NCI-H1417 treated with DMSO at 0.1 percent for 48 hours (cell line): ENCODE measurements at regions not wholly inside any gene's neighbourhood (a gene's known extent, or its start where the extent isn't known, plus 50 kb on each side); places are given as distances from the start of the nearest gene placed in this dataset.
"Not testable (repeated sequence)": the region's sequence is repeated elsewhere in the genome, so short reads cannot be mapped to it uniquely, and the experiment has no call there.

Experiments used
- DNase-seq: peaks from one replicate; lab custom pipeline; 2025; lab: John Stamatoyannopoulos, UW

DNA sequence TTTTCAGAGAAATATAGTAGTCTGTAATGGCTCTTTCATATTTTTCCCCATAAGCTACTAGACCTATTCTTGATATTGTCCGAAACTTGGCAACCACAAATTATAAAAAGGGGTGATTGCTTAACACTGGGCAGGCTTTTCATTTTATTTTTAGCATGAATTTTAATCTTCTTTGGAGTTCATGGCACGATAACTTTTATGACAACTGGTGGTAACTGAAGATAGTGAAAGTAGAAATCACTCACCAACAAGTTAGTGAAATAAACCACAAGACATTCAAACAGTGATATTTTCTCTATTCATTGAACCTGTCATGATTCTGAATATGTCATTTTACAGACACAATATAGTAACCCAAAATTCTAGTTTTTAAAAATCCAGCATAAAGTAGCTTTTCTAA is 213.9 kb downstream of the PRDM9 start:
- no peak for DNase-seq

- peak; percentile 78 for DNase-seq
Observed at GRCh38 chr5:23727271-23727670, 219.9 kb downstream of the PRDM9 start.

- DNase-seq, result no peak
Observed at GRCh38 chr5:23730023-23730422, 222.6 kb downstream of the PRDM9 start.

DNA sequence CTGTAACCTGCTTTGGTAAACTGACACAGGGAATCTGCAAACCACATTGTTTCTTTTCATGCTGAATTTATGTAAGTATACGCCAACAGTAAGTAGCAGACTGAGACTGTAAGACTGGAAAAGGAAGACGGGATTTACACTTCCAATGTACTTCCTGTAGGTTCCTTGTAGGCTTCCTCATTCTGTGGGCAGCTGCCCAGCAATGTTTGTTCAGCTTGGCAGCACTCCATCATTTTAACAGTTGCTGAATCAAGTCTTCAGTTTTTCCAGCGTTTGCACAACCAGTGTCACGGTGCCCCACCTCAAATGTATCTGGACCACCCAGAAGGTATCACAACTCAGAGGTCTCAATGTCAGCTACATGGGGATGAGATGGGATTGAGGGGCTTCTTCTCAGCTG is 232.6 kb downstream of the PRDM9 start:
- no peak for DNase-seq

GRCh38 chr5:23742701-23743100 is 235.3 kb downstream of the PRDM9 start:
- DNase-seq, result no peak

GRCh38 chr5:23755906-23756305 is 248.5 kb downstream of the PRDM9 start:
- DNase-seq, result no peak

- DNase-seq, result no peak
Observed at GRCh38 chr5:23756779-23757178, 249.4 kb downstream of the PRDM9 start.

GRCh38 chr5:23763170-23763569 is 255.8 kb downstream of the PRDM9 start:
- no peak for DNase-seq

GRCh38 chr5:23776684-23777083 is 269.3 kb downstream of the PRDM9 start:
- no peak for DNase-seq

DNA sequence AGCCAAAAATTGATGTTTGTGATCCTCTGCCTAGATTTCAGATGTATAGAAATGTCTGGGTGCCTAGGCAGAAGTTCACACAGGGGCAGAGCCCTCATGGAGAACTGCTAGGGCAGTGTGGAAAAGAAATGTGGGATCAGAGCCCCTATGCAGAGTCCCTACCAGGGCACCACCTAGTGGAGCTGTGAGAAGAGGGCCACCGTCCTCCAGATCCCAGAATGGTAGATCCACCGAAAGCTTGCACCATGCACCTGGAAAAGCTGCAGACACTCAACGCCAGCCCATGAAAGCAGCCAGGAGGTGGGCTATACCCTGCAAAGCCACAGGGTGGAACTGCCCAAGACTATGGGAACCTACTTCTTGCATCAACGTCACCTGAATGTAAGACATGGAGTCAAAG is 292.9 kb downstream of the PRDM9 start:
- DNase-seq, result not testable (repeated sequence)

DNA sequence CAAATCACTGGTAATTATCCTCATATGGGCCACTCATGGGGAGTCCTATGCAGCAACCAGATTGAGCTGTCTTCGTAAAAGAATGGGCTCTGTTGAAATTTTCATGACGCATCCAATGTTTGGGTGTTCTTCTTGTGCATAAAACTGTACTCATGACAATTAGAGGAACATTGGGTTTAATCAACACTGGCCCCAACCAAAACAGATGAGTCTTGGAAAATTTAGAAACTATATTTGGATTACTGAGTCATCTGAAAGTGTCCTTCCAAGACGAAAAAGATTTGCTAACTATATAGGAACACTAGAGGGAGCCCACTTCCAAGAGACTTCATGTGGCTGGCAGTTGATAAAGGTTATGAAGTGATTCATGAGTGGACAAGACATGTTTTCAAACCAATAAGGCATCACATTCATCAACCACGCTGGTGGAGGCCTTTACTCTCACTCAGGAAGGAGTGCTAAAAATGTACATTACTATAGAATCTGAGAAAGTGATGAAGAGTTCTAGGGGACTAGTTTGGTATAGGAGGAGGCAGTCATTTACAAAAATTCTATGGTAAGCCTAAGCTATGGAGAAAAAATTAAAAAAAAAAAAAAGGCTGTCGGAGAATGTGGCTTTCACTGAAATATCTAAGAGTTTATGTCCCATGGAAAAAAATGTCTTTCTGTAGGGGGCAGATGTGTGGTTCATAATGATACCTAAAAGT is 313.5 kb downstream of the PRDM9 start:
- DNase-seq, result no peak

DNA sequence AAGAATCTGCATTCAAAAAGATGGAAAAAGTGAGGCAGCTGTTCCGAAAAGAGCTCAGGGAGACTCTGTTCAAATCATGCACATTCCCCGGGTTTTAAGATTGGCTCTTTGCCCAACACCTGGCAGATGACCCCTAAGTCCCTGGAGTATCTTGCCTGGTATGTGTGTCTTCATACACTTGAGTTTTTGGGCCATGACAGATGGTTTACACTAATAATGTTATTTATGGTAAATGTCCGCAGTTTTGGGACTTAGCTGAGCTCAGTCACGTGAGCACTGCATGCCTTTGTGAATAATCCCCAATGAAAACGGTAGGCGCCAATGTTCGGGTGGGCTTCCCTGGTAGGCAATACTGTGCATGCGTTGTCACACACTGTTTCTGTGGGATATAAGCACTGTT is 316.1 kb downstream of the PRDM9 start:
- DNase-seq, result no peak

GRCh38 chr5:23825196-23825595 is 317.8 kb downstream of the PRDM9 start:
- DNase-seq, result no peak

DNA sequence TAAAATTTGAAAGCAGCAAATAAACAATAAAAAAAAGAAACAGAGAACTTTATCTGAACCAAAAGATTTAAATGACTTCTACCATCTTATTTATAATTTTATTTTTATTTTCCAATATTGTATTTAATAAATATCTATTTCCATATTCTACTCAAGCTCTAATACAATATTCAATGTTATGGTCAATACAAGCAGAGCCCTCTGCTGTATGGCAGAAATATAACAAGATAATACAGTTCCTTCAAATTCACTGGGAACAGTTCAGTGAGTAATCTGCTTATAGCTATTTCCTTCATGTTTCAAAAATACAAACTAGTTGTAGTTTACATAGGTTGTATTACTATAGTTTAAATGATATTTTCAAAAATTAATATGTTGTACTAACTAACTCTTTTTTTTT is 332.7 kb downstream of the PRDM9 start:
- DNase-seq, result no peak

GRCh38 chr5:23864786-23865185 is 357.4 kb downstream of the PRDM9 start:
- DNase-seq, result no peak

DNA sequence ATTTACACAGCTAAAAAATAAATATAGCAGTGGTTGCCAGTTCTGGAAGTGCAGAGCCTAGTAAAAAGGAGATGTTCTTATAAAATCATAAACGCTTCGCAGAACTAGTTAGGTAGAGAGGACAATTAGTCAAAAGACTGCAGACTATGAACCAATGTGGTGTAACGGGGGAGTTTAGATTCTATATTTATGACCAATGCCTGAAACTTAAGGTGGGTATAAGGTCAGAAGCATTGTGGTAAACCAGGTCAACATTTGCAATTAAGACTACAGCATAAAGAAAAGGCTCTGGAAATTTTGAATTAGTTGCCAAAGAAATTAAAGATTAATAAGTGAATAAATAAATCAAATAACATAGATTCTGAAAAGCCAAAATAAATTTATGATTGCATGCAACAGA is 370.4 kb downstream of the PRDM9 start:
- DNase-seq, result no peak

- no peak for DNase-seq
Observed at GRCh38 chr5:23884405-23885031, 377.1 kb downstream of the PRDM9 start.

GRCh38 chr5:23893561-23893960 is 386.2 kb downstream of the PRDM9 start:
- DNase-seq, result no peak

- no peak for DNase-seq
Observed at GRCh38 chr5:23895614-23896013, 388.2 kb downstream of the PRDM9 start.

DNA sequence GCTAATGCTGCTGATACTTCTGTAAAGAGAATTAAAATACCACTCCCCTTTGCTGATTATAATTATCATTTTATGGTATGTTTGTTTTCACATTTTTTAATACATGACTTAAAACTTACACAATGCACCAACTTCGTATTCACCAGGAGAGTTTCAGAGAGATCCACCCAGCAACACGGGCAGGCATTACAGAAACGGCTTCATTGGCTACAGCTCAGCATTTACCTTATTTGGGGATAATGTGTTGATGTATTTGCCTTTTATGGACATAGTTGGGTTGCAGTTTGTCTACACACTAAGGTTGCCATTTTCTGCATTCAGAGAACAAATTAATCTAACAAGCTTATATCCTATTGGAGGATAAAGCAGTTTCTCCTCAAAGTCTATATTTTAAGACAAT is 423.6 kb downstream of the PRDM9 start:
- no peak for DNase-seq

- not testable (repeated sequence) for DNase-seq
Observed at GRCh38 chr5:23951261-23951928, 444.0 kb downstream of the PRDM9 start.

DNA sequence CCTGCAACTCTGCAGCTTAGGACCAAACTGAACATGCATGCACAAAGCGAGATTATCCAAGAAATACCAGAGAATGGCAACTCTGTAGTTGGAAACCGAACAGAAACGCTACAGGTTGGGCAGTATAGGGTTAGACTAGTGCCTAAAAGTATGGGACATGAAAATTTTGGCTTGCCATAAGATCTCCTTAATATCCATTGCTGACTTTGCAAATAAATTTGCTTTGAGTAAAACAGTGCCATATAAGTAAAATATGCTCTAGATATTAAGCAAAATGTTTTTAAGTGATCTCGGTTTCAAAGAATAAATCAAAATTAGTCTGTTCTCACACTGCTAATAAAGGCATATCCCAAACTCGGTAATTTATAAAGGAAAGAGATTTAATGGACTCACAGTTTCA is 456.0 kb downstream of the PRDM9 start:
- no peak for DNase-seq

- no peak for DNase-seq
Observed at GRCh38 chr5:23977365-23977764, 470.0 kb downstream of the PRDM9 start.
